ENCODE measurements at regions not wholly inside any gene's neighbourhood (a gene's known extent, or its start where the extent isn't known, plus 50 kb on each side); places are given as distances from the start of the nearest gene placed in this dataset.

- no peak overlapping the region for H3K27ac ChIP-seq
- intact Hi-C loops (cut with DNase I): no loop called here
- no peaks in the 10 kb centered on the region for H3K36me3 ChIP-seq
- H3K4me3 ChIP-seq: no peak overlapping the region
- H3K9me3 ChIP-seq: no peaks in the 10 kb centered on the region
- TF ChIP-seq CTCF (IDR thresholded peaks at IDR 0.05) (no peak), POLR2A (IDR thresholded peaks at IDR 0.05) (no peak), POLR2AphosphoS5 (IDR thresholded peaks at IDR 0.05) (no peak)
- no peaks in the 10 kb centered on the region for H3K27me3 ChIP-seq (replicated peaks; ENCODE audit: insufficient read depth)
- no peaks in the 10 kb centered on the region for H3K4me1 ChIP-seq (replicated peaks)
- no peak for DNase-seq (ENCODE audit: low spot score)
Observed at GRCh38 chr12:77438644-77439043, 373.3 kb upstream of the E2F7 start.

- H3K36me3 ChIP-seq: no peaks in the 10 kb centered on the region
- intact Hi-C loops (cut with DNase I): no loop called here
- no peak overlapping the region for H3K4me3 ChIP-seq
- no peaks in the 10 kb centered on the region for H3K27me3 ChIP-seq (replicated peaks; ENCODE audit: insufficient read depth)
- no peak overlapping the region for H3K27ac ChIP-seq
- DNase-seq (ENCODE audit: low spot score): no peak
- no peaks in the 10 kb centered on the region for H3K4me1 ChIP-seq (replicated peaks)
- no peaks in the 10 kb centered on the region for H3K9me3 ChIP-seq
- 72% methylated on average over 5 of the region's 5 CpGs for WGBS
- no peak for TF ChIP-seq POLR2A (IDR thresholded peaks at IDR 0.05)
- no peak for TF ChIP-seq POLR2AphosphoS5 (IDR thresholded peaks at IDR 0.05)
- no peak for TF ChIP-seq CTCF (IDR thresholded peaks at IDR 0.05)
Observed at GRCh38 chr12:77437206-77437605, 371.8 kb upstream of the E2F7 start.

- no peaks in the 10 kb centered on the region for H3K27me3 ChIP-seq (replicated peaks; ENCODE audit: insufficient read depth)
- WGBS: 60% methylated on average over 5 of the region's 5 CpGs
- H3K4me1 ChIP-seq (replicated peaks): no peaks in the 10 kb centered on the region
- TF ChIP-seq POLR2A (IDR thresholded peaks at IDR 0.05) (no peak), CTCF (IDR thresholded peaks at IDR 0.05) (no peak), POLR2AphosphoS5 (IDR thresholded peaks at IDR 0.05) (no peak)
- no peaks in the 10 kb centered on the region for H3K36me3 ChIP-seq
- intact Hi-C loops (cut with DNase I): no loop called here
- DNase-seq (ENCODE audit: low spot score): no peak
- no peak overlapping the region for H3K4me3 ChIP-seq
- H3K27ac ChIP-seq: no peak overlapping the region
- H3K9me3 ChIP-seq: no peaks in the 10 kb centered on the region
Observed at GRCh38 chr12:77435446-77436091, 370.2 kb upstream of the E2F7 start.

GRCh38 chr12:77433799-77434198, 368.4 kb upstream of the E2F7 start:
- Histone ChIP-seq H3K9me3 (no peaks in the 10 kb centered on the region), H3K27ac (no peak overlapping the region), H3K36me3 (no peaks in the 10 kb centered on the region), H3K27me3 (replicated peaks; ENCODE audit: insufficient read depth) (no peaks in the 10 kb centered on the region), H3K4me1 (replicated peaks) (no peaks in the 10 kb centered on the region), H3K4me3 (no peak overlapping the region)
- no peak for TF ChIP-seq POLR2A (IDR thresholded peaks at IDR 0.05)
- TF ChIP-seq CTCF (IDR thresholded peaks at IDR 0.05): no peak
- TF ChIP-seq POLR2AphosphoS5 (IDR thresholded peaks at IDR 0.05): no peak
- 39% methylated on average over 3 of the region's 3 CpGs for whole genome bisulfite sequencing
- DNase-seq (ENCODE audit: low spot score): no peak
- intact Hi-C loops (cut with DNase I): no loop called here

- 77% methylated on average over 1 of the region's 1 CpG for WGBS
- no peaks in the 10 kb centered on the region for H3K27me3 ChIP-seq (replicated peaks; ENCODE audit: insufficient read depth)
- no peak overlapping the region for H3K27ac ChIP-seq
- no peaks in the 10 kb centered on the region for H3K9me3 ChIP-seq
- DNase-seq (ENCODE audit: low spot score): no peak
- H3K4me3 ChIP-seq: no peak overlapping the region
- H3K36me3 ChIP-seq: no peaks in the 10 kb centered on the region
- H3K4me1 ChIP-seq (replicated peaks): no peaks in the 10 kb centered on the region
- intact Hi-C loops (cut with DNase I): no loop called here
- TF ChIP-seq POLR2AphosphoS5 (IDR thresholded peaks at IDR 0.05): no peak
Observed at GRCh38 chr12:77429426-77429825, 364.1 kb upstream of the E2F7 start.
